Activated naive CD4-positive, alpha-beta T cell treated with anti-CD3 and anti-CD28 coated beads, Interleukin-2, amount 50 U/mL, for 72 hours (primary cell): ENCODE measurements at regions not wholly inside any gene's neighbourhood (a gene's known extent, or its start where the extent isn't known, plus 50 kb on each side); places are given as distances from the start of the nearest gene placed in this dataset.

Experiments used
- ATAC-seq, 2 donors: fragments of 150-1000 bp; cut with Tn5 transposase; 2 replicates each; pipeline ENCODE4 v1.10.0; 2021; ENCODE audit warnings: mild to moderate bottlenecking in 2 of 2, moderate library complexity in 2 of 2
- DNase-seq, 2 donors: peaks; one replicate each; pipeline ENCODE4 v3.0.0; 2021 to 2022; ENCODE audit warnings: low spot score in 2 of 2
- H3K27ac Mint-ChIP-seq, 2 donors: one replicate each; pipeline ENCODE4 v1.8.0; 2022; ENCODE audit warnings: mild to moderate bottlenecking in 2 of 2, mixed read lengths in 2 of 2
- H3K36me3 Mint-ChIP-seq, 2 donors: one replicate each; pipeline ENCODE4 v1.8.0; 2022; ENCODE audit warnings: mixed read lengths in 2 of 2
- H3K9me3 Mint-ChIP-seq, 2 donors: one replicate each; pipeline ENCODE4 v1.8.0; 2022; ENCODE audit warnings: mixed read lengths in 2 of 2

GRCh38 chr6:90973188-90973587 is 386.3 kb upstream of the MAP3K7 start:
- H3K27ac Mint-ChIP-seq, result no peak overlapping the region
- no peaks in the 10 kb centered on the region for H3K36me3 Mint-ChIP-seq
- no peaks in the 10 kb centered on the region for H3K9me3 Mint-ChIP-seq
- ATAC-seq (no peak), DNase-seq (no peak)

- Mint-ChIP-seq H3K27ac (no peak overlapping the region), H3K9me3 (no peaks in the 10 kb centered on the region), H3K36me3 (no peaks in the 10 kb centered on the region)
- ATAC-seq, result no peak
- no peak for DNase-seq
Measured at GRCh38 chr6:90970672-90971071, 383.8 kb upstream of the MAP3K7 start.

GRCh38 chr6:90967471-90967870 is 380.6 kb upstream of the MAP3K7 start:
- ATAC-seq (no peak), DNase-seq (no peak)
- no peaks in the 10 kb centered on the region for H3K36me3 Mint-ChIP-seq
- H3K9me3 Mint-ChIP-seq, result no peaks in the 10 kb centered on the region
- no peak overlapping the region for H3K27ac Mint-ChIP-seq

- H3K36me3 Mint-ChIP-seq, result no peaks in the 10 kb centered on the region
- peaks cover 0 to 5% of the 10 kb centered on the region in 2 donors for H3K9me3 Mint-ChIP-seq
- no peak for DNase-seq
- no peak overlapping the region for H3K27ac Mint-ChIP-seq
- ATAC-seq, result no peak
Measured at GRCh38 chr6:90960324-90960723, 373.5 kb upstream of the MAP3K7 start.

- DNase-seq (no peak), ATAC-seq (no peak)
- Mint-ChIP-seq H3K27ac (no peak overlapping the region), H3K36me3 (no peaks in the 10 kb centered on the region), H3K9me3 (peaks cover 0 to 5% of the 10 kb centered on the region in 2 donors)
Measured at GRCh38 chr6:90955246-90955645, 368.4 kb upstream of the MAP3K7 start.

- no peak for DNase-seq
- Mint-ChIP-seq H3K27ac (no peak overlapping the region), H3K36me3 (no peaks in the 10 kb centered on the region), H3K9me3 (no peaks in the 10 kb centered on the region)
- ATAC-seq, result no peak
Measured at GRCh38 chr6:90953405-90954161, 366.7 kb upstream of the MAP3K7 start.

- H3K36me3 Mint-ChIP-seq, result no peaks in the 10 kb centered on the region
Measured at GRCh38 chr6:90952176-90952575, 365.3 kb upstream of the MAP3K7 start.

GRCh38 chr6:90948540-90948939 is 361.7 kb upstream of the MAP3K7 start:
- no peaks in the 10 kb centered on the region for H3K36me3 Mint-ChIP-seq
- ATAC-seq, result no peak
- DNase-seq, result no peak
- no peaks in the 10 kb centered on the region for H3K9me3 Mint-ChIP-seq
- H3K27ac Mint-ChIP-seq, result no peak overlapping the region

More at GRCh38 chr6:90952176-90952575, 365.3 kb upstream of the MAP3K7 start:
- H3K9me3 Mint-ChIP-seq, result no peaks in the 10 kb centered on the region
- ATAC-seq, result no peak
- no peak for DNase-seq
- no peak overlapping the region for H3K27ac Mint-ChIP-seq

GRCh38 chr6:90947184-90948064 is 360.6 kb upstream of the MAP3K7 start:
- Mint-ChIP-seq H3K36me3 (no peaks in the 10 kb centered on the region), H3K9me3 (no peaks in the 10 kb centered on the region), H3K27ac (no peak overlapping the region)
- no peak for DNase-seq
- ATAC-seq, result no peak

GRCh38 chr6:90941885-90942284 is 355.0 kb upstream of the MAP3K7 start:
- ATAC-seq, result no peak
- Mint-ChIP-seq H3K36me3 (no peaks in the 10 kb centered on the region), H3K9me3 (no peaks in the 10 kb centered on the region), H3K27ac (no peak overlapping the region)
- DNase-seq, result no peak

- H3K36me3 Mint-ChIP-seq, result no peaks in the 10 kb centered on the region
- H3K9me3 Mint-ChIP-seq, result no peaks in the 10 kb centered on the region
- peak; percentile 91 to 94 for ATAC-seq
- no peak for DNase-seq
- H3K27ac Mint-ChIP-seq, result peak overlapping the region in 1 of 2 donors; percentile 9
Measured at GRCh38 chr6:90940812-90941481, 354.1 kb upstream of the MAP3K7 start.

GRCh38 chr6:90939906-90940305 is 353.0 kb upstream of the MAP3K7 start:
- H3K36me3 Mint-ChIP-seq, result no peaks in the 10 kb centered on the region
- ATAC-seq, result no peak
- H3K9me3 Mint-ChIP-seq, result no peaks in the 10 kb centered on the region
- H3K27ac Mint-ChIP-seq, result no peak overlapping the region
- no peak for DNase-seq

GRCh38 chr6:90938122-90938521 is 351.2 kb upstream of the MAP3K7 start:
- Mint-ChIP-seq H3K9me3 (no peaks in the 10 kb centered on the region), H3K27ac (no peak overlapping the region), H3K36me3 (no peaks in the 10 kb centered on the region)
- DNase-seq (no peak), ATAC-seq (no peak)

GRCh38 chr6:90936286-90936685 is 349.4 kb upstream of the MAP3K7 start:
- Mint-ChIP-seq H3K27ac (no peak overlapping the region), H3K36me3 (no peaks in the 10 kb centered on the region), H3K9me3 (no peaks in the 10 kb centered on the region)
- ATAC-seq (no peak), DNase-seq (no peak)

GRCh38 chr6:90934966-90935365 is 348.1 kb upstream of the MAP3K7 start:
- no peak overlapping the region for H3K27ac Mint-ChIP-seq
- no peak for DNase-seq
- H3K9me3 Mint-ChIP-seq, result no peaks in the 10 kb centered on the region
- ATAC-seq, result no peak
- H3K36me3 Mint-ChIP-seq, result no peaks in the 10 kb centered on the region

GRCh38 chr6:90934081-90934480 is 347.2 kb upstream of the MAP3K7 start:
- H3K9me3 Mint-ChIP-seq, result no peaks in the 10 kb centered on the region
- H3K27ac Mint-ChIP-seq, result no peak overlapping the region
- no peak for DNase-seq
- ATAC-seq, result no peak
- no peaks in the 10 kb centered on the region for H3K36me3 Mint-ChIP-seq

- no peak overlapping the region for H3K27ac Mint-ChIP-seq
- ATAC-seq, result no peak
- H3K9me3 Mint-ChIP-seq, result no peaks in the 10 kb centered on the region
- no peaks in the 10 kb centered on the region for H3K36me3 Mint-ChIP-seq
- no peak for DNase-seq
Measured at GRCh38 chr6:90932351-90932750, 345.5 kb upstream of the MAP3K7 start.
